SK-N-SH treated with all-trans-retinoic acid at 6 μM for 48 hours (cell line): ENCODE measurements at regions not wholly inside any gene's neighbourhood (a gene's known extent, or its start where the extent isn't known, plus 50 kb on each side); places are given as distances from the start of the nearest gene placed in this dataset.

Experiments
- ISL1 ChIP-seq: fragments of 250-450 bp; sonication (Bioruptor Pico); IDR thresholded peaks from 2 replicates; pipeline ENCODE4 v2.1.2; 2022; ENCODE audit warnings: mild to moderate bottlenecking, moderate library complexity
- PATZ1 ChIP-seq: fragments of 250-450 bp; sonication (Bioruptor Pico); IDR thresholded peaks from 2 replicates; pipeline ENCODE4 v1.8.0; 2020; ENCODE audit warnings: mild to moderate bottlenecking, moderate library complexity, borderline replicate concordance
- SNAI2 ChIP-seq: fragments of 250-450 bp; sonication (Bioruptor Pico); IDR thresholded peaks from 2 replicates; pipeline ENCODE4 v1.5.0; 2020; ENCODE audit warnings: mild to moderate bottlenecking, moderate library complexity
- TF ChIP-seq, protein P1 (sequence below): fragments of 250-450 bp; sonication (Bioruptor Pico); IDR thresholded peaks from 2 replicates; pipeline ENCODE4 v1.8.0; 2021; ENCODE audit warnings: low read depth, mild to moderate bottlenecking, moderate library complexity, borderline replicate concordance

DNA sequence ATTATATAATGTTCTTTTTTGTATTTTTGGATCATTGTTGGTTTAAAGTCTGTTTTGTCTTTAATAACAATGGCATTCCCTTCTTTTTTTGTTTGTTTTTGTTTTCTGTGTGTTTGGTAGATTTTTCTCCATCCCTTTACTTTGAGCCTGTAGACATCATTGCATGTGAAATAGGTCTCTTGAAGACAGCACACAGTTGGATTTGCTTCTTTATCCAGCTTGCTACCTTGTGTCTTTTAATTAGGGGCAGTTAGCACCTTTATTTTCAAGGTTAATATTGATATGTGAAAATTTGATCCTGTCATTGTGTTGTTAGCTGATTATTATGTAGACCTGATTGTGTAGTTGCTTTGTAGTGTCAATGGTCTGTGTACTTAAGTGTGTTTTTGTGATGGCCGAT, 235.7 kb downstream of the KCNJ3 start:
- TF ChIP-seq, protein P1, sequence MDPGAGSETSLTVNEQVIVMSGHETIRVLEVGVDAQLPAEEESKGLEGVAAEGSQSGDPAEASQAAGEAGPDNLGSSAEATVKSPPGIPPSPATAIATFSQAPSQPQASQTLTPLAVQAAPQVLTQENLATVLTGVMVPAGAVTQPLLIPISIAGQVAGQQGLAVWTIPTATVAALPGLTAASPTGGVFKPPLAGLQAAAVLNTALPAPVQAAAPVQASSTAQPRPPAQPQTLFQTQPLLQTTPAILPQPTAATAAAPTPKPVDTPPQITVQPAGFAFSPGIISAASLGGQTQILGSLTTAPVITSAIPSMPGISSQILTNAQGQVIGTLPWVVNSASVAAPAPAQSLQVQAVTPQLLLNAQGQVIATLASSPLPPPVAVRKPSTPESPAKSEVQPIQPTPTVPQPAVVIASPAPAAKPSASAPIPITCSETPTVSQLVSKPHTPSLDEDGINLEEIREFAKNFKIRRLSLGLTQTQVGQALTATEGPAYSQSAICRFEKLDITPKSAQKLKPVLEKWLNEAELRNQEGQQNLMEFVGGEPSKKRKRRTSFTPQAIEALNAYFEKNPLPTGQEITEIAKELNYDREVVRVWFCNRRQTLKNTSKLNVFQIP (CRISPR knock-in tag), result no peak
- no peak for TF ChIP-seq PATZ1 (CRISPR knock-in tag)
- no peak for TF ChIP-seq ISL1 (CRISPR knock-in tag)
- no peak for TF ChIP-seq SNAI2 (CRISPR knock-in tag)
